Adrenal gland (tissue), 5 donors: ENCODE measurements at regions not wholly inside any gene's neighbourhood (a gene's known extent, or its start where the extent isn't known, plus 50 kb on each side); places are given as distances from the start of the nearest gene placed in this dataset.
"Not testable (repeated sequence)": the region's sequence is repeated elsewhere in the genome, so short reads cannot be mapped to it uniquely, and the experiment has no call there.

ENCODE experiments used
- CTCF ChIP-seq, 6 experiments: fragments of 450-650 bp in 4 of 6; fragments of 200-600 bp in 2 of 6; sonication (generic) in 1 of 6; IDR thresholded peaks; 1 replicate in 5 of 6; 2 replicates in 1 of 6; pipeline versions ENCODE4 v1.5.1 to v1.8.0; 2016 to 2021; ENCODE audit warnings: antibody characterized with exemption in 6 of 6, mild to moderate bottlenecking in 2 of 6, moderate library complexity in 1 of 6
- POLR2A ChIP-seq, 2 donors: fragments of 450-650 bp; IDR thresholded peaks; one replicate each; pipeline ENCODE4 v1.6.1; 2017; ENCODE audit warnings: antibody characterized with exemption in 2 of 2, mild to moderate bottlenecking in 2 of 2, moderate library complexity in 1 of 2
- donor health status: DM: no; HTN: no; CAD: no.

- not testable (repeated sequence) for TF ChIP-seq CTCF, POLR2A (IDR thresholded peaks at IDR 0.05)
Measured at GRCh38 chr2:186182366-186182765, 303.7 kb upstream of the ZC3H15 start.
